Fibroblast of lung (primary cell): ENCODE measurements at regions not wholly inside any gene's neighbourhood (a gene's known extent, or its start where the extent isn't known, plus 50 kb on each side); places are given as distances from the start of the nearest gene placed in this dataset.

ENCODE experiments used
- DNase-seq, 2 donors: peaks; one replicate each; pipeline versions ENCODE4 v3.0.0 to v3.0.0-alpha.2; 2010; ENCODE audit warnings: low read depth in 2 of 2
- H2AFZ ChIP-seq: 2 replicates; pipeline ENCODE4 v1.5.1; 2012; ENCODE audit warnings: low read length, control low read depth, inconsistent platforms
- H3K27ac ChIP-seq: 2 replicates; pipeline ENCODE4 v1.5.1; 2011; ENCODE audit warnings: low read length, control low read depth; ENCODE audit not compliant: insufficient read depth
- H3K27me3 ChIP-seq: 2 replicates; pipeline ENCODE4 v1.5.1; 2011; ENCODE audit warnings: mild to moderate bottlenecking, low read length; ENCODE audit not compliant: control insufficient read depth, insufficient read depth
- H3K36me3 ChIP-seq: 2 replicates; pipeline ENCODE4 v1.5.1; 2011; ENCODE audit warnings: low read length; ENCODE audit not compliant: control insufficient read depth, insufficient read depth
- H3K4me1 ChIP-seq: 2 replicates; pipeline ENCODE4 v1.5.1; 2011; ENCODE audit warnings: low read length; ENCODE audit not compliant: control insufficient read depth, insufficient read depth; ENCODE audit errors: extremely low read depth
- H3K4me2 ChIP-seq: 2 replicates; pipeline ENCODE4 v1.5.1; 2011; ENCODE audit warnings: low read length, control low read depth; ENCODE audit not compliant: insufficient read depth; ENCODE audit errors: extremely low read depth
- H3K4me3 ChIP-seq, 4 experiments: fragments of 200-600 bp in 1 of 4; sonication (generic) in 1 of 4; replicated peaks in 1 of 4; 2 replicates each; pipeline ENCODE4 v1.5.1; 2011 to 2016; ENCODE audit warnings: low read length in 4 of 4, low read depth in 3 of 4, mild to moderate bottlenecking in 3 of 4, control low read depth in 2 of 4, inconsistent platforms in 1 of 4, mixed read lengths in 1 of 4; ENCODE audit not compliant: insufficient read depth in 1 of 4; ENCODE audit errors: control extremely low read depth in 1 of 4
- H3K79me2 ChIP-seq: 2 replicates; pipeline ENCODE4 v1.5.1; 2012; ENCODE audit warnings: mild to moderate bottlenecking, low read length, inconsistent platforms; ENCODE audit not compliant: control insufficient read depth, insufficient read depth
- H3K9ac ChIP-seq: 2 replicates; pipeline ENCODE4 v1.5.1; 2011; ENCODE audit warnings: mild to moderate bottlenecking, low read length, control low read depth; ENCODE audit not compliant: insufficient read depth
- H3K9me3 ChIP-seq: 2 replicates; pipeline ENCODE4 v1.5.1; 2012; ENCODE audit warnings: low read depth, low read length; ENCODE audit not compliant: control insufficient read depth, insufficient read depth
- H4K20me1 ChIP-seq: 2 replicates; pipeline ENCODE4 v1.5.1; 2011; ENCODE audit warnings: low read length; ENCODE audit not compliant: control insufficient read depth, insufficient read depth; ENCODE audit errors: extremely low read depth
- CTCF ChIP-seq, 2 donors: IDR thresholded peaks in 1 of 2; conservative IDR thresholded peaks in 1 of 2; 1 replicate in 1 of 2; 2 replicates in 1 of 2; pipeline ENCODE4 v1.5.1; 2011 to 2012; ENCODE audit warnings: low read length in 2 of 2, control low read depth in 1 of 2, inconsistent platforms in 1 of 2, low read depth in 1 of 2, mild to moderate bottlenecking in 1 of 2
- EZH2 ChIP-seq: IDR thresholded peaks from 2 replicates; pipeline ENCODE4 v1.5.1; 2012; ENCODE audit warnings: low read length, control low read depth, mild to moderate bottlenecking; ENCODE audit errors: missing control alignments

- H3K4me1 ChIP-seq = no peaks in the 10 kb centered on the region
- no peak overlapping the region for H3K4me3 ChIP-seq
- H3K36me3 ChIP-seq = no peaks in the 10 kb centered on the region
- no peak overlapping the region for H3K27ac ChIP-seq
- no peaks in the 10 kb centered on the region for H4K20me1 ChIP-seq
- DNase-seq = no peak
- H3K79me2 ChIP-seq = no peaks in the 10 kb centered on the region
- H3K4me2 ChIP-seq = no peak overlapping the region
- H2AFZ ChIP-seq = no peak overlapping the region
- no peaks in the 10 kb centered on the region for H3K9me3 ChIP-seq
- H3K27me3 ChIP-seq = peaks cover 2% of the 10 kb centered on the region
- H3K9ac ChIP-seq = no peak overlapping the region
- TF ChIP-seq EZH2 = no peak
- TF ChIP-seq CTCF (conservative IDR thresholded peaks at IDR 0.05 in 1 of 2, IDR thresholded peaks at IDR 0.05 in 1 of 2; ENCODE audit: low read depth in 1 of 2, low read length in 2 of 2) = no peak
These were observed 78.4 kb upstream of the TMEM33 start for GRCh38 chr4:41856797-41857196.

GRCh38 chr4:41853973-41854372 lies 81.3 kb upstream of the TMEM33 start:
- H2AFZ ChIP-seq = no peak overlapping the region
- TF ChIP-seq CTCF (conservative IDR thresholded peaks at IDR 0.05 in 1 of 2, IDR thresholded peaks at IDR 0.05 in 1 of 2; ENCODE audit: low read depth in 1 of 2, low read length in 2 of 2) = peak in 1 of 2 donors; percentile 1
- no peak for TF ChIP-seq EZH2
- no peak overlapping the region for H3K9ac ChIP-seq
- no peaks in the 10 kb centered on the region for H3K4me1 ChIP-seq
- H3K36me3 ChIP-seq = no peaks in the 10 kb centered on the region
- H3K4me2 ChIP-seq = no peak overlapping the region
- DNase-seq = no peak
- no peaks in the 10 kb centered on the region for H3K79me2 ChIP-seq
- H3K27me3 ChIP-seq = peaks cover 2% of the 10 kb centered on the region
- no peaks in the 10 kb centered on the region for H3K9me3 ChIP-seq
- H4K20me1 ChIP-seq = no peaks in the 10 kb centered on the region
- no peak overlapping the region for H3K4me3 ChIP-seq
- H3K27ac ChIP-seq = no peak overlapping the region

- Histone ChIP-seq H4K20me1 (no peaks in the 10 kb centered on the region), H3K4me1 (no peaks in the 10 kb centered on the region), H3K79me2 (no peaks in the 10 kb centered on the region)
These were observed 83.0 kb upstream of the TMEM33 start for GRCh38 chr4:41852229-41852628.

More at GRCh38 chr4:41852229-41852628, 83.0 kb upstream of the TMEM33 start:
- Histone ChIP-seq H3K4me3 (no peak overlapping the region), H3K27ac (no peak overlapping the region), H3K9me3 (no peaks in the 10 kb centered on the region), H3K4me2 (no peak overlapping the region), H3K27me3 (no peaks in the 10 kb centered on the region), H3K9ac (no peak overlapping the region), H2AFZ (no peak overlapping the region), H3K36me3 (no peaks in the 10 kb centered on the region)
- DNase-seq = no peak
- no peak for TF ChIP-seq EZH2
